Tibial artery (tissue), 4 donors: ENCODE measurements at regions not wholly inside any gene's neighbourhood (a gene's known extent, or its start where the extent isn't known, plus 50 kb on each side); places are given as distances from the start of the nearest gene placed in this dataset.

Source experiments
- DNase-seq, 2 donors: peaks; one replicate each; pipeline ENCODE4 v3.0.0-alpha.2; 2019
- H3K27ac ChIP-seq, 2 donors: fragments of 200-600 bp; sonication (generic) in 1 of 2; 1 replicate in 1 of 2; 2 replicates in 1 of 2; pipeline ENCODE4 v1.5.1; 2018 to 2019; ENCODE audit warnings: mild to moderate bottlenecking in 1 of 2
- H3K27me3 ChIP-seq, 2 donors: fragments of 200-600 bp; sonication (generic) in 1 of 2; one replicate each; pipeline versions ENCODE4 v1.5.1 to v1.6.0; 2016 to 2019
- H3K36me3 ChIP-seq, 3 donors: fragments of 200-600 bp; sonication (generic) in 2 of 3; one replicate each; pipeline ENCODE4 v1.5.1; 2016 to 2019; ENCODE audit warnings: mild to moderate bottlenecking in 2 of 3
- H3K4me1 ChIP-seq, 4 donors: fragments of 200-600 bp; sonication (generic) in 2 of 4; 1 replicate in 3 of 4; 2 replicates in 1 of 4; pipeline ENCODE4 v1.5.1; 2016 to 2019
- H3K4me3 ChIP-seq, 2 donors: fragments of 200-600 bp; sonication (generic) in 1 of 2; 1 replicate in 1 of 2; 2 replicates in 1 of 2; pipeline ENCODE4 v1.5.1; 2018 to 2019; ENCODE audit warnings: mild to moderate bottlenecking in 2 of 2
- H3K9me3 ChIP-seq, 3 donors: fragments of 200-600 bp; sonication (generic) in 1 of 3; one replicate each; pipeline ENCODE4 v1.5.1; 2016 to 2019
- intact Hi-C: fragments of 100-400 bp; cut with DNase I; formaldehyde crosslinking; loops from one replicate; pipeline ENCODE4 v1.15.0; 2023; ENCODE audit warnings: low total_unique reads
- TF ChIP-seq, protein P1 (sequence below), 2 experiments: fragments of 200-600 bp in 1 of 2; fragments of 450-650 bp in 1 of 2; IDR thresholded peaks; one replicate each; pipeline ENCODE4 v1.5.1; 2017 to 2019; ENCODE audit warnings: antibody characterized with exemption in 2 of 2, mild to moderate bottlenecking in 1 of 2, moderate library complexity in 1 of 2

DNA sequence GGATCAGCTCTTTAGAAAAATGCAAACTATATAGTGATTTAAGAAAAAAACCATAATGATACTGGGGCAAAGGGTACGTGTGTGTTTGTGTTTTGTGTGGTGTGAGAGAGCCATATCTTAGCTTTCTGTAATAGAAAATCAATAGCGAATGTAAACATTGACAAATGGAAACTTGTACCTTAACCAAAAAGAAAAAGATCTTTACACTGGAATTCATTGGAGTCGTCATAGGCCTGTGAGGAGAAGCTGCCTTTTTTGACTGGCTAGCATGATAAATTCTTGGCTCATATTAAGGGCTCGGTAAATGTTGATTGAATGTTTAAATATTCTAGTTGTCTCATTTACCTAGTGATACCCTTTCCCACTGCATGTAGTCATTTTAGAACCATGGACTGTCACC, 161.8 kb upstream of the ASCC3 start:
- intact Hi-C loops: no loop called here
- Histone ChIP-seq H3K4me1 (no peaks in the 10 kb centered on the region), H3K36me3 (no peaks in the 10 kb centered on the region), H3K9me3 (no peaks in the 10 kb centered on the region), H3K4me3 (no peak overlapping the region), H3K27me3 (no peaks in the 10 kb centered on the region), H3K27ac (no peak overlapping the region)
- TF ChIP-seq, protein P1, sequence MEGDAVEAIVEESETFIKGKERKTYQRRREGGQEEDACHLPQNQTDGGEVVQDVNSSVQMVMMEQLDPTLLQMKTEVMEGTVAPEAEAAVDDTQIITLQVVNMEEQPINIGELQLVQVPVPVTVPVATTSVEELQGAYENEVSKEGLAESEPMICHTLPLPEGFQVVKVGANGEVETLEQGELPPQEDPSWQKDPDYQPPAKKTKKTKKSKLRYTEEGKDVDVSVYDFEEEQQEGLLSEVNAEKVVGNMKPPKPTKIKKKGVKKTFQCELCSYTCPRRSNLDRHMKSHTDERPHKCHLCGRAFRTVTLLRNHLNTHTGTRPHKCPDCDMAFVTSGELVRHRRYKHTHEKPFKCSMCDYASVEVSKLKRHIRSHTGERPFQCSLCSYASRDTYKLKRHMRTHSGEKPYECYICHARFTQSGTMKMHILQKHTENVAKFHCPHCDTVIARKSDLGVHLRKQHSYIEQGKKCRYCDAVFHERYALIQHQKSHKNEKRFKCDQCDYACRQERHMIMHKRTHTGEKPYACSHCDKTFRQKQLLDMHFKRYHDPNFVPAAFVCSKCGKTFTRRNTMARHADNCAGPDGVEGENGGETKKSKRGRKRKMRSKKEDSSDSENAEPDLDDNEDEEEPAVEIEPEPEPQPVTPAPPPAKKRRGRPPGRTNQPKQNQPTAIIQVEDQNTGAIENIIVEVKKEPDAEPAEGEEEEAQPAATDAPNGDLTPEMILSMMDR (IDR thresholded peaks at IDR 0.05): no peak
- no peak for DNase-seq

DNA sequence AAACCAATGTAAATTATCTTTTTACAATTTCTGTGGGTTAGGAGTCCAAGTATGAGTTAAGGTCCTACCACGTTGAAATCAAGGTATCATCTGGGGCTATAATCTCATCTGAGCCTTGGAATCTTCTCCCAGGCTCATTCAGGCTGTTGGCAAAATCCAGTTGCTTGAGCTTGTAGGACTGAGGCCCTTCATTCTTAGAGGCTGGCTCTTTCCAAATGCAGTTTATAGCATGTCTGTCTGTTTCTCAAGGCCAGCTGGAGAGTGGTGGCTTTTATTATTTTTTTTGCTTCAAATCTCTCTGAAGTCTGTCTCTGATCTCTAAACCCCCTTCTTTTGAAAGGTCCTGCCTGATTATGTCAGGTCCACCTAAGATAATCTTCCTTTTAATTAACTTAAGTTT, 177.2 kb upstream of the ASCC3 start:
- Histone ChIP-seq H3K9me3 (peaks cover 0 to 5% (median 0%) of the 10 kb centered on the region in 3 donors), H3K4me1 (no peaks in the 10 kb centered on the region), H3K27ac (no peak overlapping the region), H3K4me3 (no peak overlapping the region), H3K27me3 (no peaks in the 10 kb centered on the region), H3K36me3 (no peaks in the 10 kb centered on the region)
- TF ChIP-seq, protein P1 (IDR thresholded peaks at IDR 0.05): no peak
- intact Hi-C loops: no loop called here
- no peak for DNase-seq

DNA sequence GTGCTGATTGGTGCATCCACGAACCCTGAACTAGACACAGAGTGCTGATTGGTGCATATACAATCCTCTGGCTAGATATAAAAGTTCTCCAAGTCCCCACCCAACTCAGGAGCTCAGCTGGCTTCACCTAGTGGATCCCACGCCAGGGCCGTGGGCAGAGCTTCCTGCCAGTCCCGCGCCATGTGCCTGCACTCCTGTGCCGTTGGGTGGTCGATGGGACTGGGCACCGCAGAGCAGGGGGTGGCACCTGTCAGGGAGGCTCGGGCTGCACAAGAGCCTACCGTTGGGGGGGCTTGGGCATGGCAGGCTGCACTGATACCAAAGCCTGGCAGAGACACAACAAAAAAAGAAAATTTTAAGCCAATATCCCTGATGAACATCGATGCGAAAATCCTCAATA, 185.4 kb upstream of the ASCC3 start:
- Histone ChIP-seq H3K27ac (no peak overlapping the region), H3K4me1 (no peaks in the 10 kb centered on the region), H3K4me3 (no peak overlapping the region), H3K36me3 (no peaks in the 10 kb centered on the region), H3K9me3 (peaks cover 0 to 14% (median 7%) of the 10 kb centered on the region in 3 donors), H3K27me3 (no peaks in the 10 kb centered on the region)
- intact Hi-C loops: no loop called here
- no peak for DNase-seq
- TF ChIP-seq, protein P1 (IDR thresholded peaks at IDR 0.05): no peak

- H3K4me1 ChIP-seq: no peaks in the 10 kb centered on the region
- DNase-seq: no peak
- H3K9me3 ChIP-seq: peaks cover 0 to 14% (median 7%) of the 10 kb centered on the region in 3 donors
- TF ChIP-seq, protein P1 (IDR thresholded peaks at IDR 0.05): no peak
- H3K27me3 ChIP-seq: no peaks in the 10 kb centered on the region
- no peak overlapping the region for H3K4me3 ChIP-seq
- H3K27ac ChIP-seq: no peak overlapping the region
- intact Hi-C loops: no loop called here
- H3K36me3 ChIP-seq: no peaks in the 10 kb centered on the region
These were observed 188.2 kb upstream of the ASCC3 start for GRCh38 chr6:101069191-101069795.

GRCh38 chr6:101070044-101070608, 189.0 kb upstream of the ASCC3 start:
- TF ChIP-seq, protein P1 (IDR thresholded peaks at IDR 0.05): no peak
- no peaks in the 10 kb centered on the region for H3K4me1 ChIP-seq
- no peaks in the 10 kb centered on the region for H3K27me3 ChIP-seq
- no peak for DNase-seq
- peaks cover 0 to 14% (median 7%) of the 10 kb centered on the region in 3 donors for H3K9me3 ChIP-seq
- no peak overlapping the region for H3K4me3 ChIP-seq
- intact Hi-C loops: no loop called here
- H3K27ac ChIP-seq: no peak overlapping the region
- no peaks in the 10 kb centered on the region for H3K36me3 ChIP-seq
